ENCODE measurements at regions not wholly inside any gene's neighbourhood (a gene's known extent, or its start where the extent isn't known, plus 50 kb on each side); places are given as distances from the start of the nearest gene placed in this dataset.

- Mint-ChIP-seq H3K27me3 (peaks cover 46% of the 10 kb centered on the region), H3K36me3 (ENCODE audit: low read depth) (no peaks in the 10 kb centered on the region), H3K27ac (no peak overlapping the region), H3K4me1 (peaks cover 7% of the 10 kb centered on the region), H3K4me3 (no peak overlapping the region), H3K9me3 (no peaks in the 10 kb centered on the region)
- ChIA-PET POLR2A (no interaction called here), CTCF (interaction anchor here (1.1 kb wide), 1 partner anchor 16 kb away, joined by 3 read pairs; no protein-coding TSS in a partner anchor)
- no peak for TF ChIP-seq CTCF (IDR thresholded peaks at IDR 0.05)
- no peak for DNase-seq
- no peak for ATAC-seq (ENCODE audit: low read depth)
- intact Hi-C loops (cut with micrococcal nuclease): no loop called here
These were observed 172.0 kb downstream of the MELK start for GRCh38 chr9:36744678-36745077.

GRCh38 chr9:36745977-36746376 is 173.3 kb downstream of the MELK start:
- CTCF ChIA-PET: no interaction called here
- H3K27ac Mint-ChIP-seq: no peak overlapping the region

GRCh38 chr9:36746415-36746814 is 173.7 kb downstream of the MELK start:
- no peaks in the 10 kb centered on the region for H3K4me1 Mint-ChIP-seq
- no peaks in the 10 kb centered on the region for H3K36me3 Mint-ChIP-seq (ENCODE audit: low read depth)
- CTCF ChIA-PET: no interaction called here
- DNase-seq (no peak), ATAC-seq (ENCODE audit: low read depth) (no peak)
- no peak overlapping the region for H3K27ac Mint-ChIP-seq
- TF ChIP-seq CTCF (IDR thresholded peaks at IDR 0.05): no peak
- H3K4me3 Mint-ChIP-seq: no peak overlapping the region
- peaks cover 43% of the 10 kb centered on the region for H3K27me3 Mint-ChIP-seq
- POLR2A ChIA-PET: no interaction called here
- no peaks in the 10 kb centered on the region for H3K9me3 Mint-ChIP-seq
- intact Hi-C loops (cut with micrococcal nuclease): no loop called here

More at GRCh38 chr9:36745977-36746376, 173.3 kb downstream of the MELK start:
- Mint-ChIP-seq H3K36me3 (ENCODE audit: low read depth) (no peaks in the 10 kb centered on the region), H3K4me1 (no peaks in the 10 kb centered on the region), H3K4me3 (no peak overlapping the region), H3K27me3 (peaks cover 39% of the 10 kb centered on the region), H3K9me3 (no peaks in the 10 kb centered on the region)
- intact Hi-C loops (cut with micrococcal nuclease): no loop called here
- DNase-seq (no peak), ATAC-seq (ENCODE audit: low read depth) (no peak)
- TF ChIP-seq CTCF (IDR thresholded peaks at IDR 0.05): no peak
- POLR2A ChIA-PET: no interaction called here

GRCh38 chr9:36748322-36748899 is 175.7 kb downstream of the MELK start:
- no peak for DNase-seq

GRCh38 chr9:36749461-36749860 is 176.8 kb downstream of the MELK start:
- DNase-seq (no peak), ATAC-seq (ENCODE audit: low read depth) (no peak)
- Mint-ChIP-seq H3K4me1 (no peaks in the 10 kb centered on the region), H3K36me3 (ENCODE audit: low read depth) (no peaks in the 10 kb centered on the region), H3K27me3 (peaks cover 44% of the 10 kb centered on the region), H3K27ac (no peak overlapping the region), H3K9me3 (no peaks in the 10 kb centered on the region), H3K4me3 (no peak overlapping the region)
- intact Hi-C loops (cut with micrococcal nuclease): no loop called here
- ChIA-PET POLR2A (no interaction called here), CTCF (interaction anchor here (1.4 kb wide), 1 partner anchor 21 kb away, joined by 4 read pairs; no protein-coding TSS in a partner anchor)
- no peak for TF ChIP-seq CTCF (IDR thresholded peaks at IDR 0.05)

More at GRCh38 chr9:36748322-36748899, 175.7 kb downstream of the MELK start:
- intact Hi-C loops (cut with micrococcal nuclease): no loop called here
- no peaks in the 10 kb centered on the region for H3K36me3 Mint-ChIP-seq (ENCODE audit: low read depth)
- H3K9me3 Mint-ChIP-seq: no peaks in the 10 kb centered on the region
- POLR2A ChIA-PET: no interaction called here
- no peak overlapping the region for H3K27ac Mint-ChIP-seq
- ATAC-seq (ENCODE audit: low read depth): no peak
- TF ChIP-seq CTCF (IDR thresholded peaks at IDR 0.05): no peak
- H3K4me1 Mint-ChIP-seq: no peaks in the 10 kb centered on the region
- no peak overlapping the region for H3K4me3 Mint-ChIP-seq
- CTCF ChIA-PET: no interaction called here
- H3K27me3 Mint-ChIP-seq: peaks cover 42% of the 10 kb centered on the region
